RWPE2 (cell line): ENCODE measurements at regions not wholly inside any gene's neighbourhood (a gene's known extent, or its start where the extent isn't known, plus 50 kb on each side); places are given as distances from the start of the nearest gene placed in this dataset.

Experiments used
- ATAC-seq: fragments of 200-7000 bp; cut with Tn5 transposase; 3 replicates; pipeline ENCODE4 v1.9.1; 2021; ENCODE audit warnings: low read depth
- DNase-seq: peaks from one replicate; pipeline ENCODE4 v3.0.0-alpha.2; 2020; ENCODE audit warnings: low spot score
- H3K27ac ChIP-seq: fragments of 450-650 bp; 2 replicates; pipeline ENCODE4 v1.5.1; 2017; ENCODE audit warnings: mild to moderate bottlenecking; ENCODE audit not compliant: poor library complexity, severe bottlenecking
- H3K27me3 ChIP-seq: fragments of 250-450 bp; sonication (Bioruptor Pico); 2 replicates; pipeline ENCODE4 v1.5.1; 2021; ENCODE audit warnings: mild to moderate bottlenecking, moderate library complexity; ENCODE audit not compliant: insufficient read depth, poor library complexity, severe bottlenecking
- H3K36me3 ChIP-seq: fragments of 250-450 bp; sonication (Bioruptor Pico); 2 replicates; pipeline ENCODE4 v1.5.1; 2020; ENCODE audit warnings: low read depth, mild to moderate bottlenecking, moderate library complexity
- H3K4me1 ChIP-seq: fragments of 250-450 bp; sonication (Bioruptor Pico); 2 replicates; pipeline ENCODE4 v1.5.1; 2021; ENCODE audit warnings: mild to moderate bottlenecking, moderate library complexity; ENCODE audit not compliant: insufficient read depth, poor library complexity, severe bottlenecking
- H3K4me3 ChIP-seq: fragments of 250-450 bp; sonication (Bioruptor Pico); 2 replicates; pipeline ENCODE4 v1.5.1; 2021; ENCODE audit warnings: mild to moderate bottlenecking, moderate library complexity; ENCODE audit not compliant: severe bottlenecking
- H3K9me3 ChIP-seq: fragments of 250-450 bp; sonication (Bioruptor Pico); 2 replicates; pipeline ENCODE4 v1.5.1; 2021; ENCODE audit warnings: mild to moderate bottlenecking, moderate library complexity; ENCODE audit not compliant: severe bottlenecking
- TF ChIP-seq, protein P1 (sequence below): fragments of 450-650 bp; IDR thresholded peaks from one replicate; pipeline ENCODE4 v1.5.1; 2017; ENCODE audit warnings: mild to moderate bottlenecking, moderate library complexity; ENCODE audit not compliant: poor library complexity, severe bottlenecking

DNA sequence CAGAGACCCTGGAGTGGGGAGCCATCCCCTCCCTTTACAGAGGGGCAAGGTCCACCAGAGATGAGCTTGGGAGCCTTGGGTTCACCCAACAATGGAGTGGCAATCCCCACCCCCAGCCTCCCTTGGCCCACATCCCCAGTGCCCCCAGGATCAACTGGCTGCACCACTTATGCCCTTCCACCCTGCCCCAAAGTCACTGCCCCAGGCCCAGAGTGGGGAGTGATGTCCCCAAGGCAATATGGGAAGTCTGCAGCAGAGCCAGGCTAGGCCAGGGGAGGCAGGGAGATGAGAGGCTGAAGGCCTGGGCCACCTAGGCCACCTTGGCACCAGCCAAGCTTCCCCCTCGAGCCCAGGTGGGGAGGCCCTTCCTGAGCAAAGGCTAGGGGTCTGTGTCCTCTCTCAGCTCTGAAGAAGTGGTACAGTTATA lies 145.5 kb downstream of the SMAD6 start:
- no peaks in the 10 kb centered on the region for H3K9me3 ChIP-seq
- no peaks in the 10 kb centered on the region for H3K4me1 ChIP-seq
- no peak overlapping the region for H3K4me3 ChIP-seq
- TF ChIP-seq, protein P1, sequence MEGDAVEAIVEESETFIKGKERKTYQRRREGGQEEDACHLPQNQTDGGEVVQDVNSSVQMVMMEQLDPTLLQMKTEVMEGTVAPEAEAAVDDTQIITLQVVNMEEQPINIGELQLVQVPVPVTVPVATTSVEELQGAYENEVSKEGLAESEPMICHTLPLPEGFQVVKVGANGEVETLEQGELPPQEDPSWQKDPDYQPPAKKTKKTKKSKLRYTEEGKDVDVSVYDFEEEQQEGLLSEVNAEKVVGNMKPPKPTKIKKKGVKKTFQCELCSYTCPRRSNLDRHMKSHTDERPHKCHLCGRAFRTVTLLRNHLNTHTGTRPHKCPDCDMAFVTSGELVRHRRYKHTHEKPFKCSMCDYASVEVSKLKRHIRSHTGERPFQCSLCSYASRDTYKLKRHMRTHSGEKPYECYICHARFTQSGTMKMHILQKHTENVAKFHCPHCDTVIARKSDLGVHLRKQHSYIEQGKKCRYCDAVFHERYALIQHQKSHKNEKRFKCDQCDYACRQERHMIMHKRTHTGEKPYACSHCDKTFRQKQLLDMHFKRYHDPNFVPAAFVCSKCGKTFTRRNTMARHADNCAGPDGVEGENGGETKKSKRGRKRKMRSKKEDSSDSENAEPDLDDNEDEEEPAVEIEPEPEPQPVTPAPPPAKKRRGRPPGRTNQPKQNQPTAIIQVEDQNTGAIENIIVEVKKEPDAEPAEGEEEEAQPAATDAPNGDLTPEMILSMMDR: no peak
- no peak overlapping the region for H3K27ac ChIP-seq
- no peaks in the 10 kb centered on the region for H3K27me3 ChIP-seq
- ATAC-seq: no peak
- DNase-seq: peak; percentile 62
- H3K36me3 ChIP-seq: no peaks in the 10 kb centered on the region

DNA sequence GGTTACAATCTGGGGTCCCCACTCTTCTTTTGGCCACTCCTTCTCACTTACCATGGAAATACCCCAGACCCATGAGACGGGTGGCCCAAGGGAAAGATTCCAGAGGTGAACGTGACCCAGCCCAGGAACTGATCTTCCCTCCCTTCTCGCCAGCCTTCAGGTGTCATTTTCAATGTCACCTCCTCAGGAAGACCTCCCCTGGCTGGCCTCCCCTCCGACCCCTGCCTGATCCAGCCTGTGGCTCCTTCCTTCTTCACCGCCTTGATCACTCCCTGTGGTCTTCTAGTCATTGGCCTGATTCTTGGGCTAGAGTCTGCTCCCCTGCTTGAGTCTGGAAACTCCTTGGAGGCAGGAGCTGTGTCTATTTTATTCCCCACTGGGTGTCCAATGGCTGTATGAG lies 146.1 kb downstream of the SMAD6 start:
- TF ChIP-seq, protein P1: no peak
- H3K4me1 ChIP-seq: no peaks in the 10 kb centered on the region
- no peaks in the 10 kb centered on the region for H3K36me3 ChIP-seq
- H3K27ac ChIP-seq: no peak overlapping the region
- ATAC-seq: no peak
- H3K27me3 ChIP-seq: no peaks in the 10 kb centered on the region
- no peak overlapping the region for H3K4me3 ChIP-seq
- DNase-seq: peak; percentile 59
- no peaks in the 10 kb centered on the region for H3K9me3 ChIP-seq

DNA sequence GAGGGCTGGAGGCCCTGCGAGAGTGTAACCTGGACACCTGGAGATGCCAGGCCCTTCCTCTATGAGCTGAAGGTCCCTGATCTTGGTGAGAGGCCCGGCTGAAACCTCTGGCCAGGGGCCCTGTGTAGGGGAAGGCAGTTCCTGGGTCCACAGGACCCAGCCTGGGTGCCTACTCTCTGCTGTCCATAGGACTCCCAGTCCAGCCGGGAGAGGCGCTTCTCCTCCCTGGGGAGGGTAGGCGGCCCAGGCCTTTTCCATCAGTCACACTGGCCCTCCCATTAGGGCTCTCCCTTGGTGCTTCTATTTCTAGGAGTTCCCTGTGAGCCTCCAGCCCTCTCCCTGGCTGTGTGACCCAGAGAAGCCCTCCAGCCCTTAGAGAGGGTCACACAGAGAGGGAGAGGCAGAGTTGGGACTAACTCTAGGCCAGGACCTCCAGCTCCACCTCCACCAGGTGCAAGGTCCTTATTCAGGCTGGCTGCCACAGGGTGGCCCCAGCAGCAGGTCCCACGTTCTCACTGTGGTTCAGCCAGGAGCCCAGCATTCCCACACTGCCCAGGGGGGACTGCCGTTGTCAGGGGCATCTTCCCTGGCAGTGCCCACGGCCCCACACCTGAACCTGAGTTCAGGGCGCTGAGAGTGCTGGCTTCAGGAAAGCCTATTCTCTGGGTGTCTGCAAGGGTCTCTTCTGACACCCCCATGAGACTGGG lies 146.8 kb downstream of the SMAD6 start:
- H3K9me3 ChIP-seq: no peaks in the 10 kb centered on the region
- no peak overlapping the region for H3K27ac ChIP-seq
- peak; percentile 72 for DNase-seq
- no peaks in the 10 kb centered on the region for H3K36me3 ChIP-seq
- TF ChIP-seq, protein P1: no peak
- H3K4me1 ChIP-seq: no peaks in the 10 kb centered on the region
- no peak overlapping the region for H3K4me3 ChIP-seq
- H3K27me3 ChIP-seq: no peaks in the 10 kb centered on the region
- ATAC-seq: no peak

DNA sequence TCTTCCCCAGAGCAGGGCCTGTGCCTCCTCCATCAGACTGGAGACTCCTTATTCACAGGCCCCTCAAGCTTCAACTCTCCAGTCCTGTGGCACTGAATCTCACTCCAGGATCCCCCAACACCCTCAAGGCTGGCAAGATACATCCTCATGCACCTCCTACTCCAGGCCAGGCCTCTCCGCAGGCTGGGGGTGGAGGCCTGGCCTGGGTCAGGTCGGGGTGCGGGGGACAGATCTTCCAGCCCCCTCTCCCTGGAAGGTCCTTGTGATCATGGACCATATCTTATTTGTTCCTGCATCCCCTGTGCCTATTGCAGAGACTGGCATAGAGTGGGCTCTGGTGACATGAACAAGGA lies 147.3 kb downstream of the SMAD6 start:
- Histone ChIP-seq H3K27me3 (no peaks in the 10 kb centered on the region), H3K36me3 (no peaks in the 10 kb centered on the region), H3K4me3 (no peak overlapping the region), H3K27ac (no peak overlapping the region), H3K4me1 (no peaks in the 10 kb centered on the region), H3K9me3 (no peaks in the 10 kb centered on the region)
- DNase-seq: peak; percentile 54
- TF ChIP-seq, protein P1: no peak
- ATAC-seq: no peak

DNA sequence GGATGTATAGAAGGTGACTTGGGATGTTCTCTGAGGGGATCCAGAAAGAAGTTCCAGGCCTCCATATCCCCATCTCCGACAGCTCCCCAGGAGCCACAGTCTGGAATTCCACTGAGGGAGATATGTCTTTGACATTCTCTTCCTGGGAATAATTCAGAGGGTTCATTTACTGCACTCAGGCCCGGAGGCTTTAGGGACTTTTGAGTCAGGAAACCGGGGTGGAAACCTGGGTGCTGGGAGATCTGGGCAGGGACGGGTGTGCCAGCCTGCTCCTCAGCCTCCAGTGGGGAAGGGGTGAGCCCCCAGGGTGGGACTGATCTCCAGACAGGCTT lies 147.7 kb downstream of the SMAD6 start:
- Histone ChIP-seq H3K4me1 (no peaks in the 10 kb centered on the region), H3K4me3 (no peak overlapping the region), H3K9me3 (no peaks in the 10 kb centered on the region), H3K36me3 (no peaks in the 10 kb centered on the region), H3K27ac (no peak overlapping the region), H3K27me3 (no peaks in the 10 kb centered on the region)
- TF ChIP-seq, protein P1: no peak
- peak; percentile 72 for DNase-seq
- no peak for ATAC-seq
